ENCODE measurements at regions not wholly inside any gene's neighbourhood (a gene's known extent, or its start where the extent isn't known, plus 50 kb on each side); places are given as distances from the start of the nearest gene placed in this dataset.
A peak's percentile ranks its signal among the peaks of the same experiment; 100 is the strongest.

DNA sequence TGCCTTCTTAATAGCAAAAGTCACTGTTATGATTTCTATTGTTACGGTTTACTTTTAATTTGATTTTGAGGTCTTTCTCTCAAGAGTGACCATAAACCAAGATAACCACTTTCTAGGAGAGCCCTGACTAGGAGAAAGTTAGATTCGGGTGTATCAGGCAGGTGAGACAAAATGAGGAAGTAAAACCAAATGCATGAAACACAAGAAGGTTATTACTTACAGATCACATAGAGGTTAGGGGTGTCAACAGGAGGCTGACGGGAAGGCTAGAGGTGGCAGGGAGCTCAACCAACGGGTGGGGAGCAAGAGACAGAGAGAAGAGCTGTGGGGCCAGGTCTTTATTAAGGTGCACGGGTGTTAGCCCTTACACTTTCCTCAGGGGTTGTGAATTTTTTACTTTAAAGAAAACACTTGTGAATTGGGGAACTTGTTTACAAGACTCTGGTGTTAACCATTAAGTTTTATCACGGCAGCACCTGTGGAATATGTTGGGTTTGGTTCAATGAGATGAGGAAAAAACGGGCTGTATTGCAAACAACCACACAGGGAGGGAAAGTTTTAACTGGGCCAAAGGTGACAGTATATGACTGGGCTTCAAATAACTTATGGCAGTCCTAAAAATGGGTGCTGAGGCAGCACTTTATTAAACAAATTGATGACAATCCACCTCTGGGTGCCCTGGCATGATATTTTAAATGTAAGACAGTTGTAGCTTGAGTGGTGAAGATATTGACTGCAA lies 154.9 kb downstream of the SDHAF3 start:
- TF ChIP-seq, protein P1, sequence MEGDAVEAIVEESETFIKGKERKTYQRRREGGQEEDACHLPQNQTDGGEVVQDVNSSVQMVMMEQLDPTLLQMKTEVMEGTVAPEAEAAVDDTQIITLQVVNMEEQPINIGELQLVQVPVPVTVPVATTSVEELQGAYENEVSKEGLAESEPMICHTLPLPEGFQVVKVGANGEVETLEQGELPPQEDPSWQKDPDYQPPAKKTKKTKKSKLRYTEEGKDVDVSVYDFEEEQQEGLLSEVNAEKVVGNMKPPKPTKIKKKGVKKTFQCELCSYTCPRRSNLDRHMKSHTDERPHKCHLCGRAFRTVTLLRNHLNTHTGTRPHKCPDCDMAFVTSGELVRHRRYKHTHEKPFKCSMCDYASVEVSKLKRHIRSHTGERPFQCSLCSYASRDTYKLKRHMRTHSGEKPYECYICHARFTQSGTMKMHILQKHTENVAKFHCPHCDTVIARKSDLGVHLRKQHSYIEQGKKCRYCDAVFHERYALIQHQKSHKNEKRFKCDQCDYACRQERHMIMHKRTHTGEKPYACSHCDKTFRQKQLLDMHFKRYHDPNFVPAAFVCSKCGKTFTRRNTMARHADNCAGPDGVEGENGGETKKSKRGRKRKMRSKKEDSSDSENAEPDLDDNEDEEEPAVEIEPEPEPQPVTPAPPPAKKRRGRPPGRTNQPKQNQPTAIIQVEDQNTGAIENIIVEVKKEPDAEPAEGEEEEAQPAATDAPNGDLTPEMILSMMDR (IDR thresholded peaks at IDR 0.05): no peak
- TF ChIP-seq POLR2A (IDR thresholded peaks at IDR 0.05) (no peak), EP300 (IDR thresholded peaks at IDR 0.05; ENCODE audit: low read depth) (no peak), POLR2AphosphoS5 (IDR thresholded peaks at IDR 0.05) (peak in 1 of 3 donors; percentile 71)

Data from transverse colon (tissue), 4 donors.